ENCODE measurements at regions not wholly inside any gene's neighbourhood (a gene's known extent, or its start where the extent isn't known, plus 50 kb on each side); places are given as distances from the start of the nearest gene placed in this dataset.
"Not testable (repeated sequence)": the region's sequence is repeated elsewhere in the genome, so short reads cannot be mapped to it uniquely, and the experiment has no call there.

DNA sequence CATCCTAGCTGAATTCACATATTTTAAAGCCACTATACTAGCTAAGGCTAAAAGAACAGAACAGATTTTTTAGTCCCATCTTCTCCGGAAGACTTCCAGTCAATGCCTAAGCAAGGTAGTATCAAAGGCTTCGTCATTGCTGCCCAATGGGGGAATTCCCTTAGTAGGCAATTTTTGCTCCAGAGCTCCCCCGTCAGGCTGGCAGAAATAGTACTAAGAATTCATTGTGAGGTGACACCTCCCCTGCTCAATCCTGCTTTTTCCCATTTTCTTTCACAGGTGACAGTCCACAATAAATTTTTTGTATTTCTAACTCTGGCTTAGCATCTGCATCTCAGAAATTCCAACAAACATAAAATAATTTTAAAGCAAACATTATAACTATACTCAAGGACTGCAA is 52.8 kb upstream of the SRSF6 start:
- Mint-ChIP-seq H3K4me1 (no peaks in the 10 kb centered on the region), H3K9me3 (peaks cover 36% of the 10 kb centered on the region), H3K4me3 (no peak overlapping the region), H3K27ac (no peak overlapping the region), H3K36me3 (ENCODE audit: low read depth) (no peaks in the 10 kb centered on the region), H3K27me3 (ENCODE audit: low read depth) (peaks cover 9% of the 10 kb centered on the region)
- TF ChIP-seq, protein P1, sequence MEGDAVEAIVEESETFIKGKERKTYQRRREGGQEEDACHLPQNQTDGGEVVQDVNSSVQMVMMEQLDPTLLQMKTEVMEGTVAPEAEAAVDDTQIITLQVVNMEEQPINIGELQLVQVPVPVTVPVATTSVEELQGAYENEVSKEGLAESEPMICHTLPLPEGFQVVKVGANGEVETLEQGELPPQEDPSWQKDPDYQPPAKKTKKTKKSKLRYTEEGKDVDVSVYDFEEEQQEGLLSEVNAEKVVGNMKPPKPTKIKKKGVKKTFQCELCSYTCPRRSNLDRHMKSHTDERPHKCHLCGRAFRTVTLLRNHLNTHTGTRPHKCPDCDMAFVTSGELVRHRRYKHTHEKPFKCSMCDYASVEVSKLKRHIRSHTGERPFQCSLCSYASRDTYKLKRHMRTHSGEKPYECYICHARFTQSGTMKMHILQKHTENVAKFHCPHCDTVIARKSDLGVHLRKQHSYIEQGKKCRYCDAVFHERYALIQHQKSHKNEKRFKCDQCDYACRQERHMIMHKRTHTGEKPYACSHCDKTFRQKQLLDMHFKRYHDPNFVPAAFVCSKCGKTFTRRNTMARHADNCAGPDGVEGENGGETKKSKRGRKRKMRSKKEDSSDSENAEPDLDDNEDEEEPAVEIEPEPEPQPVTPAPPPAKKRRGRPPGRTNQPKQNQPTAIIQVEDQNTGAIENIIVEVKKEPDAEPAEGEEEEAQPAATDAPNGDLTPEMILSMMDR (IDR thresholded peaks at IDR 0.05; ENCODE audit: unreplicated experiment in 3 of 3): no peak

DNA sequence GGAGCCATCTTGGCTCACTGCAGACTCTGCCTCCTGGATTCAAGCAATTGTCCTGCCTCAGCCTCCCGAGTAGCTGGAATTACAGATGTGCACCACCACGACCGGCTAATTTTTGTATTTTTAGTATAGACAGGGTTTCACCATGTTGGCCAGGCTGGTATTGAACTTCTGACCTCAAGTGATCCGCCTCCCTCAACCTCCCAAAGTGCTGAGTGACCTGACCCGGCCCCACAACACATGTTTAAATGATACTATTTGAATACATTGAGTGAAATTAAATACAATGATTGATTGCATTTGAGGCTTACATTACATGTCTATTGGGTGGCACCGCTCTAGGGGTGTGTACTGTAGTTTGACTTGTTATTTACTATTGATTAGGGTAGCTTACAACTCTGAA is 56.8 kb upstream of the SRSF6 start:
- H3K27ac Mint-ChIP-seq; H3K9me3 Mint-ChIP-seq; H3K27me3 Mint-ChIP-seq (ENCODE audit: low read depth); H3K36me3 Mint-ChIP-seq (ENCODE audit: low read depth); H3K4me1 Mint-ChIP-seq; H3K4me3 Mint-ChIP-seq: not testable (repeated sequence)

DNA sequence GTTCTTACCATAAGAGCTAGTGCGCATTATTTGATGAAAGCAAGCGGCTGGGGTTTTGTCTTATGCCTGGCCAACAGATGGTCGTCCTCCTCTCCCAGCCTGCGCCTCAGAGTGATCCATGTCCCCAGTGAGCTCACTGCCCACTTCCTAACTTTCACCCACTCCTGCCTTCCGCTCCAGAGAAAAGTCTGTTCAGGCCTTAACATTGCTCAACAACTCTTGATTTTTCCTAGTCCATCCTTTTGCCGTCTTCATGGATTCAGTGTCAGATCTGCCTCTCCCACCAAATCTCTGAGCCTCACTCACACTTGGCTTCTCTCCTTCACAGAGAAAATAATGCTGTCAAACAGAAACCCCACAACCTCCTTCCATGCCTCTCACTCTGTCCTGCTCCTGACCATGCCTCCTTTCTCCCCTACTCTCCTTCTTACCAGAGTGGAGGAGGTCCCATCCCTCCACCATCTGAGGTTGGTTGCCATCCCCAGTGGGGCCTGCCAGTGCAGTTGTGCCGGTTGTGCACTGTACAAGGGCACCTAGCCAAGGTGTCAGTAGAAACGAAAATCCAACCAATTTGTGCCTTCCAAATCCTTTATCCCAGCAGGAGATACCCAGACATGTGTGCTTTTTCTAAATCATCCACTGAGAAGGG is 58.9 kb upstream of the SRSF6 start:
- no peaks in the 10 kb centered on the region for H3K4me1 Mint-ChIP-seq
- no peak overlapping the region for H3K4me3 Mint-ChIP-seq
- no peaks in the 10 kb centered on the region for H3K27me3 Mint-ChIP-seq (ENCODE audit: low read depth)
- TF ChIP-seq, protein P1 (IDR thresholded peaks at IDR 0.05; ENCODE audit: unreplicated experiment in 3 of 3): no peak
- H3K9me3 Mint-ChIP-seq: no peaks in the 10 kb centered on the region
- no peak overlapping the region for H3K27ac Mint-ChIP-seq
- H3K36me3 Mint-ChIP-seq (ENCODE audit: low read depth): no peaks in the 10 kb centered on the region

DNA sequence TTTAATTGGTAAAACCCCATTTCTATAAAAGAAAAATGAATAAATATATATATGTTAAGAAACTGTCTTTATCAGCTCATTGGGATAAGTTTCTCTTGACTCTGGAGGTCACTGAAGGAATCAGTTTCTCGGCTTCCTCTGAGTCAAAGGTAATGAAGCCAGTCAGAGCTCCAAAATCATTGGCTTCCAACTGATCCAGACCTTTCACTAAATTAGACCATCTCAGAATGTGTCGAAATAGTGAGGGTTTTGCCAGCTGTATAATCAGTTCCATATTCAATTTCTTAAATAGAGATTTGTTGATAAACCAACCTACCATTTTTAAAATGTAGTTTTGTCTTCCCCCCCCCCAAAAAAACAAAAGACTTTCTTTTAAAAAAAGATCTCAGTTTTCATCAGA is 60.5 kb upstream of the SRSF6 start:
- TF ChIP-seq, protein P1 (IDR thresholded peaks at IDR 0.05; ENCODE audit: unreplicated experiment in 3 of 3): no peak
- H3K4me1 Mint-ChIP-seq: no peaks in the 10 kb centered on the region
- no peaks in the 10 kb centered on the region for H3K36me3 Mint-ChIP-seq (ENCODE audit: low read depth)
- H3K27ac Mint-ChIP-seq: no peak overlapping the region
- H3K27me3 Mint-ChIP-seq (ENCODE audit: low read depth): peaks cover 11% of the 10 kb centered on the region
- H3K9me3 Mint-ChIP-seq: no peaks in the 10 kb centered on the region
- H3K4me3 Mint-ChIP-seq: no peak overlapping the region

DNA sequence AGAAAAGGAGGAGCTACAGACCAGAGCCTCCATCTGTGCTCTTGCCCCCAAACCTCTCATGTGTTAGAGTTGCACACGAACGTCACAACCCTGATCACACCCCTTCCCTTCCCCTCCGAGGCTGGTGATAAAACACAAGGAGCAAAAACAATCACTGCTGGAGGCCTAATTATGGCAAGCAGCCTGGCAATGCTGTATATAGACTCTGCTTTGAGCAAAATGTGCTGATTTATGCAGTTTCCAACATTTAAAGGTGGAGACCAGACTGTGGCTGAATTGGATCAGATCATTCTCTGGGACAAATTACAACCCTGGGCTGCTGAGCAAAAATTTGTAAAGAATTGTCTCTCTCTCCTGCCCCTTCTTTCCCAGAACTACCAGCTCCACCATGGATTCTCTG is 64.6 kb upstream of the SRSF6 start:
- TF ChIP-seq, protein P1 (IDR thresholded peaks at IDR 0.05; ENCODE audit: unreplicated experiment in 3 of 3): no peak

DNA sequence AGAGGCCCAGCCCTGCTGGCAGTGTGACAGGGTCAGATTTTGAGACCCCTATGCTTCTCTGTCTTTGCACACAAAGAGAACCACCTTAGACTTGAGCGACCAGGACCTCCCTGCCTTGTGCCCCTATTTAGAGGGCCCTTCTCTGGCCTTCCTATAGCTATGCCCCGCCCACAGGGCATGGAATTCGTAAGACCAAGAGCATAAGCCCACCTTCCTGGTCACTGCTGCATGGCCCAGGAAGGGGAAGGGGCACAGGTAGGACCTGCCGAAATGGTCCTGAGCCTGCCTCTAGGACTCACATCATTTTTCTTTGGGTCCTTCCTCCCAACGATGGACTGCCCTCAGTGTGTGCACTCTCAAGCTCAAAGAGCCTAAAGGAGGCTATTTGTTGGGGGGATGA is 65.1 kb upstream of the SRSF6 start:
- Mint-ChIP-seq H3K27me3 (ENCODE audit: low read depth) (peaks cover 20% of the 10 kb centered on the region), H3K4me1 (peaks cover 17% of the 10 kb centered on the region), H3K36me3 (ENCODE audit: low read depth) (no peaks in the 10 kb centered on the region), H3K27ac (no peak overlapping the region), H3K9me3 (no peaks in the 10 kb centered on the region), H3K4me3 (no peak overlapping the region)
- TF ChIP-seq, protein P1 (IDR thresholded peaks at IDR 0.05; ENCODE audit: unreplicated experiment in 3 of 3): no peak

More for the DNA sequence above, 64.6 kb upstream of the SRSF6 start:
- Mint-ChIP-seq H3K4me1 (peaks cover 17% of the 10 kb centered on the region), H3K4me3 (no peak overlapping the region), H3K36me3 (ENCODE audit: low read depth) (no peaks in the 10 kb centered on the region), H3K9me3 (no peaks in the 10 kb centered on the region), H3K27me3 (ENCODE audit: low read depth) (peaks cover 20% of the 10 kb centered on the region), H3K27ac (no peak overlapping the region)
